Activated T-helper 17 cell treated with anti-CD3 and anti-CD28 coated beads, Interleukin-2, amount 50 U/mL, for 72 hours (primary cell): ENCODE measurements at regions not wholly inside any gene's neighbourhood (a gene's known extent, or its start where the extent isn't known, plus 50 kb on each side); places are given as distances from the start of the nearest gene placed in this dataset.

Experiments used
- ATAC-seq: fragments of 150-1000 bp; cut with Tn5 transposase; replicated peaks from 2 replicates; pipeline ENCODE4 v1.10.0; 2021; ENCODE audit warnings: mild to moderate bottlenecking, moderate library complexity
- H3K27ac Mint-ChIP-seq: one replicate; pipeline ENCODE4 v1.8.0; 2022; ENCODE audit warnings: mixed read lengths
- H3K27me3 Mint-ChIP-seq: one replicate; pipeline ENCODE4 v1.8.0; 2022; ENCODE audit warnings: mixed read lengths
- H3K36me3 Mint-ChIP-seq: one replicate; pipeline ENCODE4 v1.8.0; 2022; ENCODE audit warnings: low read depth, mild to moderate bottlenecking, mixed read lengths
- H3K4me1 Mint-ChIP-seq: one replicate; pipeline ENCODE4 v1.8.0; 2022; ENCODE audit warnings: mixed read lengths
- H3K4me3 Mint-ChIP-seq: one replicate; pipeline ENCODE4 v1.8.0; 2022; ENCODE audit warnings: mild to moderate bottlenecking, mixed read lengths
- H3K9me3 Mint-ChIP-seq: one replicate; pipeline ENCODE4 v1.8.0; 2022; ENCODE audit warnings: mixed read lengths

DNA sequence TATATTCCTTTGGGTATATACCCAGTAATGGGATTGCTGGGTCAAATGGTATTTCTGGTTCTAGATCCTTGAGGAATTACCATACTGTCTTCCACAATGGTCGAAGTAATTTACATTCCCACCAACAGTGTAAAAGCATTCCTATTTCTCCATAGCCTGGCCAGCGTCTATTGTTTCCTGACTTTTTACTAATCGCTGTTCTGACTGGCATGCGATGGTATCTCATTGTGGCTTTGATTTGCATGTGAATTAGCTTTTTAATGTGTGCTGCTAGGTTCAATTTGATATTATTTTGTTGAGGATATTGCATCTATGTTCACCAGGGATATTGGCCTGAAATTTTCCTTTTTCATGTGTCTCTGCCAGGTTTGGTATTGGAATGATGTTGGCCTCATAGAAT, 67.4 kb upstream of the VRK2 start:
- Mint-ChIP-seq H3K27me3 (no peaks in the 10 kb centered on the region), H3K36me3 (no peaks in the 10 kb centered on the region), H3K4me1 (no peaks in the 10 kb centered on the region), H3K9me3 (no peaks in the 10 kb centered on the region), H3K27ac (no peak overlapping the region), H3K4me3 (no peak overlapping the region)
- ATAC-seq: no peak

DNA sequence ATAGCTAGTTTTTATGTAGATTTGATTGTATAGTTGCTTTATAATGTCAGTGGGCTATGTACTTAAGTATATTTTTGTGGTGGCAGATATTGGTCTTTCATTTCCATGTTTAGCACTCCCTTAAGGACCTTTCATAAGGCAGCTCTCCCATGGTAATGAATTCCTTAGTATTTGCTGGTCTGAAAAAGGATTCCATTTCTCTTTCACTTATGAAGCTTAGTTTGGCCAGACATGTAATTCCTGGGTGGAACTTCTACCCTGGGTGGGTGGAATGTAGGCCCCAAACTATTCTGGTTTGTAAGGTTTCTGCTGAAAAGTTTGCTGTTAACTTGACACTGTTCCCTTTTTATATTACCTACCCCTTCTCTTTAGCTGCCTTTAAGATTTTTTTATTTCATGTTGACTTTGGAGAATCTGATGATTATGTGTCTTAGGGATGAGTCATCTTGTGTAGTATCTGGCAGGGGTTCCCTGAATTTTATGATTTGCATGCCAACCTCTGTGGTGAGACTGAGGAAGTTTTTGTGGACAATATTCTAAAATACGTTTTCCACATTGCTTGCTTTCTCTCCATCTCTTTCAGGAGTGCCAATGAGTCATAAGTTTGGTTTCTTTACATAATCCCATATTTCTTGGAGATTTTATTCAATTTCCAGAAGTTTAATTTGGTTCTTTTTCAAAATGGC, 65.4 kb upstream of the VRK2 start:
- no peaks in the 10 kb centered on the region for H3K4me1 Mint-ChIP-seq
- no peak overlapping the region for H3K4me3 Mint-ChIP-seq
- ATAC-seq: no peak
- H3K27me3 Mint-ChIP-seq: no peaks in the 10 kb centered on the region
- no peaks in the 10 kb centered on the region for H3K9me3 Mint-ChIP-seq
- H3K27ac Mint-ChIP-seq: no peak overlapping the region
- no peaks in the 10 kb centered on the region for H3K36me3 Mint-ChIP-seq

DNA sequence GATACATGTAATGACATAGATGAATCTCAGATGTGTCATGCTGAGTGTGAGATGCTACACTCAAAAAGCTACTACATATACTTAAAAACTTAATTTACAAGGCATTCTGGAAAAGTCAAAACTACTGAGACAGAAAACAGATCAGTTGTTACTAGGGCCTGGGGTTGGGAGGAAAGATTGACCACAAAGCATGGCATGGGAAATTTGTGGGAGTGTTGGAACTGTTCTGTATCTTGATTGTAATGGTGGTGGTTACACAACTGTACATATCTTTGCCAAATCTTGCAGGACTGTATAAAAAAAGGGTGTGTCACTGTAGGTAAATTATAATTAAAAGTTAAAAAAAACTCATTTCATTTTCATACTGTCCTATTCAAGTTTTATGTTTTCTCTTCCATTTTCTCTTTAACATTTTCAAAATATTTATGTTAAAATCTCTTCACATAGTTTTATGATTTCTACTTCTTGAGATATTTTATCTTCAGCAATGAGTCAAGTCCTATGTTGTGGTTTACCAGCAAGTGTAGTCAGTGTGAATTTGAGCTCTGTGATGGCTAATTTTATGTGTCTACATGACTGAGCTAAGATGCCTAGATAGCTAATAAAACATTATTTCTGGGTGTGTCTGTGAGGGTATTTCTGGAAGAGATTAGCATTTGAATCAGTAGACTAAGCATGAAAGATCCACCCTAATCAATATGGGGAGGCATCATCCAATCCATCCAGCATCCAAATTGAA, 58.6 kb upstream of the VRK2 start:
- no peak overlapping the region for H3K4me3 Mint-ChIP-seq
- no peaks in the 10 kb centered on the region for H3K36me3 Mint-ChIP-seq
- no peak overlapping the region for H3K27ac Mint-ChIP-seq
- no peaks in the 10 kb centered on the region for H3K9me3 Mint-ChIP-seq
- ATAC-seq: no peak
- H3K4me1 Mint-ChIP-seq: peaks cover 4% of the 10 kb centered on the region
- H3K27me3 Mint-ChIP-seq: no peaks in the 10 kb centered on the region

DNA sequence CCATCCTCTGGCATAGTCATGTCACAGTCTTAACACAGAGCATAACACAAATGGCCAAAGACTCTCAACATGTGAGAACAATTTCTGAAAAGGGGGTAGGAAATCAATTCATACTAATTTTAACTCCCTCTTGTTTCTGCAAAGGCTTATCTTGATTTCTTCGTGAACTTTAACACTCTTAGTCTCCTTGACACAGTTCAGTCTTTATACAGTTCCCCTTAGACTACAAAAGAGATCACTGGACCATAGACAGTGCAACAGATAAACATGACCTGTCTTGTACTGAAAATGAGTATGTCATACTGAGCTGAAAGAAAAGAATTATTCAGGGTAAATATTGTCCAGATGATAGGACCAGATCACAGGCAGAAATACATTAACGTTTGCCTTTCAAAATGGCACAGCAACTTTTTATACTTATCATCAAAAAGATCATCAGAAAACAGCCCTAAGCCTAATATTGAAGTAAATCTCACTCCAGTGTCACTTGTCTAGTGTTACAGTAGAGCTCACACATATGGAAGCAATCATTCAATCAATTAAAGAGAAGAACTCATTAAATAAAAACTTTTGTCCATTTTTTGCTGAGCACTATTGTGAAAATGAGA, 56.4 kb upstream of the VRK2 start:
- Mint-ChIP-seq H3K27me3 (no peaks in the 10 kb centered on the region), H3K4me1 (peaks cover 4% of the 10 kb centered on the region), H3K4me3 (no peak overlapping the region), H3K36me3 (no peaks in the 10 kb centered on the region), H3K27ac (no peak overlapping the region), H3K9me3 (no peaks in the 10 kb centered on the region)
- ATAC-seq: no peak
